Stimulated activated CD8-positive, alpha-beta memory T cell treated with anti-CD3 and anti-CD28 coated beads, Interleukin-12 subunit alpha, Interleukin-12 subunit beta, amount 100 ng/mL, for 24 hours (primary cell): ENCODE measurements at regions not wholly inside any gene's neighbourhood (a gene's known extent, or its start where the extent isn't known, plus 50 kb on each side); places are given as distances from the start of the nearest gene placed in this dataset.

Source experiments
- DNase-seq: peaks from one replicate; pipeline ENCODE4 v3.0.0-alpha.2; 2020; ENCODE audit errors: extremely low read depth

DNA sequence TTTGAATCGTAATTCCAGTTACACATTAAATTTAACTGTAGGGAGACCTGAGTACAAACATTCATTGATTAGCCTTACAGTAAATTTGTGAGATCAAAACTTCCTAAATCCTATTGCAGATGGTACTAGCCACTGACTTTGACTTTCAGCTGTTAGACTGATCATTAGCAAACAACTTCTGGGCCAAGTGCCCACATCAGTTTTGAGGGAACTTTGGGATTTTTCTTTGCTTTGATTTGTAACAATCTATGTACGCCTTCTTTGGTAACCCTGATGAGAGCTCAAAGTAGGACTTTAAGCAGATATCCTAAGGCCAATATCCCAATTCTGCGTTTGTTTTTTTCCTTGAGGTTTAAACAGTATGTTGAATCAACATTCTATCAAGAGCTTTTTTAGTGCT is 131.5 kb downstream of the DLEU7 start:
- no peak for DNase-seq

DNA sequence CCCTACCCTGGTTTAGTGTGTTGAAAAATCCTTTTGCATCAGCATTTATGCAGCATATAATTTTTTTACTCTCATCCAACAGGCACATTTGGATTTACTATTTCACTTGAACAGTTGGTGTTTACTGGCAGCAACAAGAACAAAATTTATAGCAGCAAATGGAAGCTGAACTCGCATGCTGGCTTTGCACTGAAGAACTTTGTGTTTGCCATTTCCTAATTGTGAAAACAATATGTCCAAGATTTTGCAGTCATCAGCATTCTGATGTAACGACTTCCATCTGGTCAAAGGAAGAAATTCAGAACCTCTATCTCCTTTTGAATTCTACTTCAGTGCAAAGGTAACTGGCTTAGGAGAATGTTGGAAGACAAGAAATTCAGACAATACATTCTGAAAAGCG is 131.0 kb downstream of the DLEU7 start:
- DNase-seq = no peak

DNA sequence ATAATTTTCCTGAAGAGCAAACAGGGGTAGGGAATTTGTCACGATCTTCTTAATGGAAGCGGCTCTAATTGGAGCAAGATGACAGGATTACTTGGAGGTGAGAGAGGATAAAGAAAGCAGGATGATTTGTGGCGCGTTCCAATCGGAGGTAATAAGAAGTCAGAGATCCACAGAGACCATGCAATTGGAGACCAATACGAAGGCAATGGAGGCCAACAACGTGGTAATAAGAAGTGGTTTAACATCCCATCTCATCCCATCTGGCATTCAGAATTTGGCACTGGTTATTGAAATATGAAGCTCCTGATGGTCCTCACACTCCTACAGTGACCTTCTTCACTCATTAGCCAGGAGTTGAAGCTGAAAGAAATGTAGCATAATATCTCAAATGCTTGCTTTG is 130.6 kb downstream of the DLEU7 start:
- DNase-seq = no peak

DNA sequence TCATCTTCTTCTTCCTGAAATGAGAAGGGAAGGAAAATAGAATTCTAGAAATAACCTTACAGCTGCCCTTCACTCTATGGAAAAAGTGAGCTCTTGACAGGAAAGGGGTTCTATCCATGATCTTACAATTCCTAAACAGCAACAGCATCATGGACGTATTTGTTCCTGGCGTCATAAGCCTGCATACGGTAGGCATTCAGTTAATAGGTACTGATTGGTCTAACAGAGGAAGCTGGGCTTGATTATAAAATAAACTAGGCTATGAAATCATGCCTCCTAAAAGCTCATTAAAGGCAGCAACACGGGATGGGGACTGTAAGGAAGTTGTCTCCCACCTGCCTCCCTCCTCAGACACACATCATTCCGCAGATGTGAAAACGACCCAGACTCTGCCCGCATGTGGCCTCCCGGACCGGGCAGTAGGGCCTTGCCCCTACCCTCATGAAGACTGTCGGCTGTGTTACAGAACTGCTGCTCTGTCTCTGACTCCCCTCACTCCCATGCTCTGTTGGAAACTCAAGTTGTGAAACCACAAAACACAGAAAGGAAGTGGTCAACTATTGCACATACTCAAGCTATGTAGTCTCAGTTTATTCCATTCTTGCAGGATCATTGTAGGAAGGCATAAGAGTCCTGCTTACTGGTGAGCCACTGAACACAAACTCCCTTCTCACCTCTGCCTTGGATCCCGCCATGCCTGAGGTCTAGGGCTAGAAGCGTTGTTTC is 129.8 kb downstream of the DLEU7 start:
- no peak for DNase-seq

DNA sequence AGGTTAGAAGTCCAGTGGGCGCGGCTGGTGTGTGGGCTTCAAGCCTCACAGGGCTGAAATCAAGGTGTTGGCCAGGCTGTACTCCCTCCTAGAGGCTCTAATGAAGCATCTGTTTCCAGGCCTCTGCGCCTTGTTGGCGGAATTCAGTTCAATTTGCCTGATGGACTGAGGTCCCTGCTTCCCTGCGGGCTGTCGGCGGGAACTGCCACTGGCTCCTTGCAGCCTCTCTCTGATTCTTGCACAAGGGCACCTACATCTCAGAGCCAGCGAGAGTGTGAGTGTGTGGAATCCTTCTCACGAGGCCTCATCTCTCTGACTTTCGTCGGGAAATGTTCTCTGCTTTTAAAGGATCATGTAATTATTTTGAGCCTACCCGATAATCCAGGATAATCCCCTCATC is 128.6 kb downstream of the DLEU7 start:
- DNase-seq = no peak

GRCh38 chr13:50715402-50716146 is 127.9 kb downstream of the DLEU7 start:
- DNase-seq = no peak

GRCh38 chr13:50720861-50721671 is 122.4 kb downstream of the DLEU7 start:
- DNase-seq = no peak

GRCh38 chr13:50721672-50721992 is 121.9 kb downstream of the DLEU7 start:
- no peak for DNase-seq

- DNase-seq = no peak
Observed at GRCh38 chr13:50722440-50723125, 120.9 kb downstream of the DLEU7 start.

DNA sequence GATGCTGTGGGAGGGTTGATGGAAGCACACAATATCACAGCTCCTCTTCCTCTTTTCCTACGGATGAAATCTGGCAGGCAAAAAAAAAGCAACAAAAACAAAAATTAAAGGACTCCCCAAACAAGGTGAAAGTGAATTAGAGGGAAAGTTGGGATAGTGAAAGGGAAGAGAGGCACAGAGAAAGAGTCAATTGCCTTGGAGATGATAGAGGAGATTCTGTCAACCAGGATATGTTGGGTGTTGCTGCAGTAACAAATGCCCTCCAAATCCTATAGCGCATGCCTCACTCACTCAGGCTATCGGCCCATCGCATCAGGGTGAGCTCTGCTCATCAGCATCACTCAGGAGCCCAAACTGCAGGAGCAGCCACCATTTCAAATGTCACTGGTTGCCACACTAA is 119.1 kb downstream of the DLEU7 start:
- DNase-seq = no peak

DNA sequence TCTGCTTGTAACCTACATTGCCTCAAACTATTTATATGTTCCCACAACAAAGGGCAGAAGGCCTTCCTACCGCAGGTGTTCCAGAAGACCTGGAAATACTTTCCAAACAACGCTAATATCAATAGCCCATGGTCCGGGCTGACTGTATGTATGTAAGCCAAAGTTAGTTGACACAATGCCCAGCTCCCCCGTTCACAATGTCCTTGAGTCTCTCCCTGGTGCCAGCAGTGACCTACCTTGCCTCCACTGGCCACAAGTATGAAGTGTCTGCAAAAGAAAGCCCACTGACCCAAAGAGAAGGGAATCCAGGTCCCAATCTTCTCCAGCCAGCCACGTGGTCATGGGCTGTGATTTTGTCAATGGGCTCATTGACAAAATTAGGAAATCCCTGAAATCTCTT is 118.6 kb downstream of the DLEU7 start:
- no peak for DNase-seq

DNA sequence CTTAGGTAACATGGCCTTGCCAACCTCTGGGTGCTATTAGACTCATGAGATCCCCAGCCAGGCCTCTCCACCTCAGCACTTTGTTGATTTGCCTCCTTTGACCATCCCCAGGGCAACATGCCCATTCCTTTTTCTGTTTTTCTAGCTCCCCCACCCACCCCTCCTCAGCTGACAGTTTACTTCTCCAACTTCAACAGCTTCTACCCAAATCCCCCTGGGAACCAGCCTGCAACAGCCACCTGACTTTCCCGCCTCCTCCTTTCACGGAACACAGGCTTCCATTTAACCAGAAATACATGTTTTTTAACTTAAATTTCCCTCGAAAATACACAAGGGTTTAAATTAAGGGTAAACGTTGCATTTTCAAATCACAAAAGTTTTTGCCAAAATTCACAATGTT is 117.3 kb downstream of the DLEU7 start:
- DNase-seq = no peak

DNA sequence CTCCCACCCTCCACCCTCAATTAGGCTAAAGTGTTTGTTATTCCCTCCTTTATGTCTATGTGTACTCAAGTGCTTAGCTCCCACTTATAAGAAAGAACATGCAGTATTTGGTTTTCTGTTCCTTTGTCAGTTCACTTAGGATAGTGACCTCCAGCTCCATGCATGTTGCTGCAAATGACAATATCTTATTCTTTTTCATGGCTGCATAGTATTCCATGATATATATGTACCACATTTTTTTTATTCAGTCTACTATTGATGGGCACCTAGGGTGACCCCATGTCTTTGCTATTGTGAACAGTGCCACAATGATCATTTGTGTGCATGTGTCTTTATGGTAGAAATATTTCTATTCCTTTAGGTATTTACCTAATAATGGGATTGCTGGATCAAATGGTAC is 114.3 kb downstream of the DLEU7 start:
- no peak for DNase-seq

GRCh38 chr13:50730496-50731351 is 112.8 kb downstream of the DLEU7 start:
- no peak for DNase-seq

DNA sequence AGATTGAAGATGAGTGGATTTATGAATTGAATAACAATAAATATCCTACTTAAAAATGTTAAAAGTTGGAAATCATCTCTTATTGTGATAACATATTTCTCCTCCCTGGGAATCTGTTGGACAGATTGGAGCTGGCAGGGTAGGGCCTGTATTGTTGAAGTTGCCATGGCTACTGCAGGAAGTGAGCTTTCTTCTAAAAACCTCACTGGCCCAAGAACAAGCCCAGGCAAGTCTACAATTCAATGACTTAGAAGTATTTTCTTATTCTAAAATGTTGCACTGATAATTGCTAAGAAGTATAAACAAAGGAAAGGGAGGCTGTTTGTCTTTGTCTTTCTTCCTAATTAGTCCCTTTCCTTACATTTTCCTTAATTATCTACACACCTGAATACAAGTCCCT is 112.1 kb downstream of the DLEU7 start:
- no peak for DNase-seq

DNA sequence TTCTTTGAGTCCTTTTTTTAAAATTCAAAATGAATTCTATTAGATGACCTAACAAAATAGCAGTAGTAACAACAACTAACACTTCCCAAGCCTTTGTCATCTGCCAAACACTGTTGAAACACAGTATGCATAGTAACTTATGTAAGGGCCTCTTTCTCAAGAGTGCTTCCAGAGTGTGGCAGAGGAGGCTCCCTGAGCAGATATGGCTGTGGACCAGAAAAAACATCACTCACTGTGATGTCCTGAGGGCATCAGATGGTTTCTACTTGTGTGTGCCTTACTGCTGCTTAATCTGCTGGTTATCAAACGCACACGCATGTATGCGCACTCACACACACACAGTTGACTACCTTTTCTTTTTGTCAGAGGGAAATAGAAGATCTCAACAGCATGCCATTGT is 110.8 kb downstream of the DLEU7 start:
- DNase-seq = no peak

- DNase-seq = no peak
Observed at GRCh38 chr13:50733392-50733791, 110.1 kb downstream of the DLEU7 start.

GRCh38 chr13:50735071-50735470 is 108.4 kb downstream of the DLEU7 start:
- no peak for DNase-seq

- DNase-seq = no peak
Observed at GRCh38 chr13:50740052-50740741, 103.3 kb downstream of the DLEU7 start.

GRCh38 chr13:50742353-50742752 is 101.1 kb downstream of the DLEU7 start:
- no peak for DNase-seq

- DNase-seq = no peak
Observed at GRCh38 chr13:50742968-50743367, 100.5 kb downstream of the DLEU7 start.
